GM19238 (cell line): ENCODE measurements at regions not wholly inside any gene's neighbourhood (a gene's known extent, or its start where the extent isn't known, plus 50 kb on each side); places are given as distances from the start of the nearest gene placed in this dataset.

Experiments
- DNase-seq: peaks from one replicate; pipeline ENCODE4 v3.0.0; 2011; ENCODE audit warnings: low spot score; ENCODE audit not compliant: insufficient read length

DNA sequence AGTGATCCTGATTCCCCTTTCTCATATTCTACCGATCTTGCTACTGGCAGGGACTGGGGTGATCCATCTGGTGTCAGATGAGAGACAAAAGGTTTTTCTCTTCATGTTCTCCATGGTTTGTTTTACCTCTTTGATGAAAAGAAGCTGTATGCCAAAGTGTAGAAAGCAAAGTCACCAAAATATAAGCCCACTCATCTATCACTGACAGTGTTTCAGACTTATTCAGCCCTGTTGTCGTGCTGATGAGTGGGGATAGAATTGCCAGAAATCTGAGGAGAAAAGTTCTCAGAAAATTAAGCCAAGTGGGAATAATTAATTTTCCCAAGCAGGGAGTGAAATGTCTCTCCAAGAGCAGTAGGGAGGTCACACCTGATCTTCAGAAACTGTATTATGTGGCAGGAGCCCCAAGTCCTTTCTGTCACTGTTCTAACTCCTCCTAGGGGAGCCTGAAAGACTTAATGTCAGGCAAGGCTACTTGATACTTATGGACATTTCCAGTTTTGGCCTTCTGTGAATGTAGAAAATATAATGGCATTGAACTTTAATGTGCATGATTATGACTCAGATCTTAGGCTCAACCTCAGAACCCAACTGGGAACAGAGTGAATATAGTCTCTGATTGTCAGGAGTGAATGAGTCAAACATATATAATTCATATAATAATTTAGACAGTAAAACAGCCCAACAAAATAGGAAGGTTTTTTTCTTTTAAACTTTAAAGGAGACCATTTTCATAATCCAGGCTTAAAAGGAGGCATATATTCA lies 298.1 kb downstream of the ANKRD50 start:
- no peak for DNase-seq

DNA sequence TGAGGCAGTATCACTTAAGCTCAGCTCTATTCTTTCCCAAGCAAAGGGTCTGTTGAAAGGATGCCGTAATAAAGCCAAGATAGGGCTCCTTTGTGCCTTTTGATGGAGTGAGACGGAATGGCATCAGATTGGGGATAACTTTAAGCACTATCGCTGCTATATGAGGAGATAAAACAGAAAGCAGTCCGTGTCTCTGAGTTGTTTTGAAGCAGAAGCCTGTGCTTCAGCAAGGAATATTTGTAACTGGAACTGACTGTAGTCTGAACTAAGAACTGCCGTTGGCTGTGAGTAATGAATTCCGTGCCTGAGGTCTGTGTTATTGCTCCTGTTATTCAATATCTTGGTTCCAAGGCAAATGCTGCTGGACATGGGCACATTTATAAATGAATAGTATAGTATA lies 297.4 kb downstream of the ANKRD50 start:
- no peak for DNase-seq

DNA sequence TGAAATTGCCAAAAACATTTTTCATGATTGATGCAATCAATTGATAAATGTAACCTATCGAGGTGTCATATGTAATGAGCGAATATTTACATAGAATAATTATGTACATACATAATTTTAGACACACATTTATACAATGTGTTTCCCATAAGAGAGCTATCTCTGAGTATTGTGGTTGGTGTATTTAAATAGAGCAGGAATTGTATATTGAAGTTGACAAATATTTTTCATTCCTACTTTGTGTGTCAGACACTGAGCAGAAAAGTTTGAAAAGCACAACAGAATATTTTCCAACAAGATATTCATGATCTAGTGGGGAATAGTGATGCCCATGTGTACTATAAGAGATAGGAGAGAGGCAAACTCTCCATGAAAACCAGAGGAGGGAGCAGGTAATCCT lies 295.2 kb downstream of the ANKRD50 start:
- no peak for DNase-seq

DNA sequence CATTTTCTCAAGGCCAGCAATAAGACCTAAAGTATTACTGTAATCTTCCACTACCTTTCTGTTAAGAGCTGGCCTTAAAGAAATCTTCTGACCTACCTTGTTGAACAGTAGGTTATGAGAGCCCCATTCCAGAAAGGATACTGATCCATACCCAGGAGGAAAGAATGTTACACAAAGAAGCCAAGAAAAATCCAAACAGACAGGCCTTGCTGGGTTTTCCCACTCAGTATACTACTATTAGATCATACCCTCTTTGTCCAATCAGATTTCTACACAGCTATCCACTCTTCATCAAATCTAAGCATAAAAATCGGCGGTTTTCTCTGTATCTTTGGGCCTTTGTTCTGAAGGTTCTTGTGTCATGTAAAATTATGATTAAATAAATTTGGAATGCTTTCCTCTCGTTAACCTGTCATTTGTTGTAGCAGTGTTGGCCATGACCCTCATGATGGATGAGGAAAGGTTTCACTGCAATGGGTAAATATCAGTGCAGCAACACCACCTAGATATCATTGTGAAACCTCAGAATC lies 292.3 kb downstream of the ANKRD50 start:
- no peak for DNase-seq

DNA sequence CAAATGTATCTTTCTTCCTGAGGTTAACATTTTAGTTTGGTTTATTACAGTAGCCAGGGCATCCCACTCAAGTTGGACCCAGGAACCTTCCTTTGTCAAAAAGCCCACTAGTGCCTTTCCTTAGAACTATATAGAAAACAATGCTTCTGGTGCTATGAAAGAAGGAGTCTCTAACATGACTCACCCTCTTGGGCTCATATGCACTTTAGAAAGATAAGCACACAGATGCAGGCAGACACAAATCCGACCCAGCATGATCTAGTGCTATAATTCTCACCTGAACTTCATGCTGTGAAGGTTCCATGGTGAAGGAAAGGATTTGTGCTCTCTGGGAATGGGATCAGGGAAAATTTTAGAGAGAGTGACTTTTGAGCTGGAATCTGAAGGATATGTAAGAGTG lies 289.4 kb downstream of the ANKRD50 start:
- DNase-seq: no peak

DNA sequence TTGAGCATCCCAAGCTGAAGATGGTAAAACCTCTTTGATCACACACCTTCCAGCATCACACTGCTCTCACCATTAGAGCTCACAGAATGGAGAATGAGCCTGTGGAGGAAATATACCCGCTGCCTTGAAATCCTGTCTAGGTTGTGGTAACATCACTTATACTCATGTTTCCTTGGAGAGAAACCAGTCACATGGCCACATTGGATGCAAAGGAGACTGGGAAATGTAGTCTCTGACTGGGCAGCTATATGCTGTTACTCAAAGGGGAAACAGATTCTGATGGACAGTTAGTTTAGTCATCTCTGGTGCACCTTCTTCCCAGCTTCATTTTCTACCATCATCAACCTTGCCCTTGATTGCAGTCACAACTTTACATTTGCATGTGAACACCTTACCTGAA lies 286.3 kb downstream of the ANKRD50 start:
- no peak for DNase-seq

DNA sequence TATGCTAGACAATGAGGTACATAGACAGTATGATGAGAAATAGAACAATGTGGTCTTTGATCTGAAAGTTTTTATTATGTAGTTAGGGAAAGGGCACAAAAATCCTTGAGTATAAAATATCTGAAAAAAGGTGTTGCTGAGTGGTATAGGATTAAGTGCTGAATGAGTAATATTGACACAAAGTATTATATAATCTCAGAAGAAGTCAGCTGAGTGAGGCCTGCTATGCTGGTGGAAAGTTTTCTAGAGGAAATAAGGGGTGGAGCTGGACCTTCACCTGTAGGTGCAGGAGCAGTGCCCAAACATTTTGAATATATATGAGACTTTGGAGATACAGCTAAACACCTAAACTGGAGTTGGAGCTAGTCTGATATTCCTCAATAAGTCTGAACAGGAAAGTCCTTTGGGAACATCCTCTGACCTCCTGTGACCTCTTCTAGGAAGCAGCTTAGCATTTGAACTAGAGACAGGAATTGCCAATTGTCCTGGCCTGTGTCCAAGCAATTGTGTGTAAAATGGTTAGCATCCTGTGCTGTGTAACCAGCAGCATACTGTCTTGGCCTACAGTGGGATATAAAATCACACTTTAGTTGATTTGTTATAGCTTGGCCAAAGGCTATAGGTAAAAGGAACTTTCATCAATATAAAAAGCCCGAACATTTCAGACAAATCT lies 285.3 kb downstream of the ANKRD50 start:
- no peak for DNase-seq

DNA sequence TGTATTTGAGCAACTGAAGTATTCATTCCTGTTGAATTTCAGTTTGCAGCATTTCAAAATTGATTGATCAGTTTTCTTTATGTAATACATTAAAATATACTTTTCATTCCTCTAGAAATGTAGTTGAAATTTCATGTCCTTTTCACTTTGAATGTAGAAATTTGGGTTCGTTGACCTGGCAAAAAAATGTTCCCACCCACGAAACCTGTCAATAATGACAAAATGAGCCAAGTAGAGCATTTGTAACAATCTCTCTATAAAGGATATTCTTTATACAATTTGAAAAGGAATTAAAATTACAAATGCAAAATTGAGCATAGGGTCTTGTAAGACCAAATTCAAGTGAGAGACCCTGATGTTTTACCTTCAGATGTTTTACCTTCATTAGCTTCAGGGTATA lies 283.9 kb downstream of the ANKRD50 start:
- DNase-seq: no peak

DNA sequence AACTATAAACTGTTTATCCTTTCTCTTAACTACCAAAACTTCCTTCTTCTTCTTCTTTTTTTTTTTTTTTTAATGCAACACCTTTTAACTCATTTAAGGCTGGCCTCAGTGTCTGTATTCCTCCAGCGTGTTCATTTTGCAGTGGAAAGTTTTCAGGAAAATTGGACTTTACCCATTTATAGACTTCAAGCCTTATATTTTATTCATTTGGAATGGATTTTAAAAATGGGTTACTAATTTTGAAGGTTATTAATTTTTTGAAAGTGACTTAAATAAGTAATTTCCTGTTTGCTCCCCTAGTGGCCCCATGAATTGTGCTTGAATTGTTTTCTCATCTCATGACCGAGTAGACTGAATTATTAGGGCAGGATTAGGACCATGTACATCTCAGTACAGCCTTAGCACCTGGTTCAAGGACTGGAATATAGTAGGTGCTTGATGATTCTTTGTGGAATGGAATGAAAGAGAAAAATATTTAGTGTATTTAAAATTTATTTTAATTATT lies 282.7 kb downstream of the ANKRD50 start:
- no peak for DNase-seq

DNA sequence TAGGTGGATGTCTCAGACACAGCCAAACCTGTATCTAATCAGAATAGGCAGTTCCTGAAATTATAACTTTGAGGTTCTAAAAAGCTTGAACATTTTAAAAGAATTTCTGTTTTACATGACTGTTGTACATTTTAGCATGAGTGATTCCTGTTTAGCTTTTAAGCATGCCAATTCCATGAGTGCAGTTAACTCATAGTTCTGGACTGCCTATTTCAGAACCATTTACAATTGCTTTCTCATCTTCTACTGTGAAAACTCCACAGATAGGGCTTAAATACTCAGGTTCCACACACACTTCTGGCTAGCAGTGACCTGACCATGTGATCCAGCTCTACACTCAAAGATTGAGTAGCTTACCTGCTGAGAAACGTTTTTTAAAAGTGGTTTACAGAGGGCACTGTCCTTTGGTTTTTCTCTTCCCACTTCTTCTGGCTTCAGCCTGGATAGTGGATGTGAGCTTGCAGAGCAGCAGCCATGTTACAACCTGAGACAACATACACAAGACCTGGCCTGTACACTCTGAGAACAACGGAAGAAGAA lies 280.8 kb downstream of the ANKRD50 start:
- no peak for DNase-seq

DNA sequence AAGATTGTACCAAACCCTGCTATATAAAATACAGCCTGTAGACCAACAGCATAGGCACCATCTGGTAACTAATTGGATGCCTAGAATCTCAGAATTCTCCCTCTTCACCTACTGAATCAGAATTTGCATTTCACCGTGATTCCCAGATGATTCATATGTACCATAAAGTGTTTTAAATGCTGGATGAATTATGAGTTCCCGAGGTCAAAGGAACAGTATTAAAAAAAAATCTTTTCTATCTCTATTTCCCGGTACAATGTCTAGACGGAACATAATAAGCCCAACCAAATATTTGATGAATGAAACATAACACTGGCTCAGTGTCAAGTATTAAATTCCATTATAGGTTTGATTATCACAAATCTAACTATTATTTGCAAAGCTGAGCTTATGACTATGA lies 280.0 kb downstream of the ANKRD50 start:
- no peak for DNase-seq

DNA sequence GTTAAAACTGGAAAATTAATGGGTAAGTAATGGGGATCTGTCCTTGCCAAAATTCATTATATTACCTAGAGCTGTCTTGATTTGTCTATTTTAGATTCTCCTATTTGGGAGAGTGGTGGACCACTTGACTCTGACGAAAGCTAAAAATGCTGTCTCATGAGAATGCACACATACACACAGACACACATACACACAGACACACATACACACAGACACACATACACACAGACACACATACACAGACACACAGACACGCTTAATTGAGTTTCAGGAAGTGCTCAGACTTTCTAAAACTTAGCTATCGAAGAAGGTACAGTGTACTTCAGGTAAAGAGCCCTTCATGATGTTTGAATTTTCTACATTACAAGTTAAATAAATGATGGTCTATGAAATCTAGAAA lies 279.5 kb downstream of the ANKRD50 start:
- DNase-seq: no peak

DNA sequence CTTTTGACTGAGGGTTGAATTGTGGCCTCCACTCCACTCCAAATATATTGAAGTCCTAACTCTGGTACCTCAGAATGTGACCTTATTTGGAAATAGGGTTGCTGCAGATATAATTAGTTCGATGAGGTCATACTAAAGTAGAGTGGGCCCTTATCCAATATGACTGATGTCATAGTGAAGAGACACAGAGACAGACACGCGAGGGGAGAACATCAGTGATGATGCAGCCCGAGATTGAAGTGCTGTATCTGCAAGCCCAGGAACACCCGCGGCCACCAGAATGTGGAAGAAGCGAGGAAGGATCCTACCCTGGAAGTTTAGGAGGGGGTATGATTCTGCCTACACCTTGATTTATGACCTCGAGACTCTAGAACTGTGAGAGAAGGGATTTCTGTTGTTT lies 279.0 kb downstream of the ANKRD50 start:
- no peak for DNase-seq

DNA sequence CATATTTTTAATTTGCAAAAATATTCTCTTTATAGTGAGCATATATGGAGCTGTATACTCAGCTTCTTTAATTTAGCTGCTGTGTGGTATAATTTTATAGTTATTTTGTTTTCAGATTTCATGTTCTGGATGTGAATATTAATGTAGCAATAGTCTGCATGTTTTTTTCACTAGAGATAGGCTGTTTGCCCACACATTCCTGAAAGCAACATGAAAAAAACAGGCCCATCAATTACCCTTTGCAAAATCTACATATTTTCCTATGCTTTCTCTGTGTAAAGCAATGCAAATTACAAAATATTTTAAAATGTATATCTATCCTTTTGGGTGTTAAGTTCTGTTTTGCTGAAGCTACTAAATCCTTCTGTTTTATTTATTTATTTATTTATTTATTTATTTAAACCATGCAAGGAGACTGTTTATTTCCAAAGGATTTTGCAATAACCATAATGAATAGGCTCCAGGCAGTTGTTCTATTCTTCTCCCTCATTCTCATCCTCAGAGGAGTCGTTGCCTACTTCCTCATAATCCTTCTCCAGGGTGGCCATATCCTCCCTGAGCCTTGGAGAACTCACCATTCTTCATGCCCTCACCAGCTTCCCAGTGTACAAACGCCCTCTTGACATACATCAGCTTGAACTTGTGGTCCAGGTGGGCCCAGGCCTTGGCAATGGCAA lies 277.1 kb downstream of the ANKRD50 start:
- DNase-seq: no peak

DNA sequence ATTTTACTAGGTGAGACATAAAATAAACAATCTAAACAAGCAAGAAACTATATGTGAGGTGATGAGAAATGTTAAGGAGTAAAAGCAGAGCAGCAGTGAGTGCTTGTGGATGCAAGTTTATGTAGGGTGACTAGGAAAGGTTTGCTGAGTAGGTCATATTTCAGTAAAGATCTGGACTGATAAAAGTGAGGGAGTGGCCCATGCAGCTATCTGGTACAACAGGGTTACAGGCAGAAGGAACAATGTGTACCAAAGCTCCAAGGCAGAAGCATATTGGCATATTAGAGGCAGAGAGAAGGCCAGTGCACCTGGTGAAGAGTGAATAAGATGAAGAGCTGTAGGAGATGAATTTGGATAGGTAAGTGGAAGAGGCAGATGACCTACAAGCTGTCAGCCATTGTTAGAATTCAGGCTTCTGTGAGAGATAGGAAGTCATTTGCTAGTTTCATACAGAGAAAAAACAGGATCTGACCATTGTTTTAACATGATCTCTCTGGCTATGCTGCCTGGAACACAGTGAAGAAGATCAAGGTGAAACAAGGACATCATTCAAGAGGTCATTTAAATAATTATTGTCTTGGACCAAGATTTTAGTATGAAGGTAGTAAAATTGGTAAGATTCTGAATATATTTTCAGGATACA lies 274.6 kb downstream of the ANKRD50 start:
- DNase-seq: no peak

DNA sequence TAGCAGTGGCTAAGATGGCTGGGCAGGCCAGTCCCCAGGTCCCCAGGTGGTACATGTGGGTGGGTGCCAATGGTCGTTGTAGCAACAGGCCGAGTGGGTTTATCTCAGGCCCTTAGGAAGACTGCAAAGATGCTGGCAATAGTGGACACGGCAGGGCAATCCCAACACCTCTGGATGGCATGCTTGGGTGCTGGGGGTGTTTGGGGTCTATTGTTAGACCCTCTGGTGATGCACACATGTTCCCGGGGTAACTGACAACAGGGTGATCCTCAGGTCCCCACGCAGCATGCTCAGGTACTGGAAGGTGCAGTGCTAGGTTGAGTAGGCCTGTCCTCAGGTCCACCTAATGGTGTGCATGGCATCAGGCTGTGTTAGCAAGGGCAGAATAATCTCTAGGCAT lies 267.5 kb downstream of the ANKRD50 start:
- DNase-seq: no peak

DNA sequence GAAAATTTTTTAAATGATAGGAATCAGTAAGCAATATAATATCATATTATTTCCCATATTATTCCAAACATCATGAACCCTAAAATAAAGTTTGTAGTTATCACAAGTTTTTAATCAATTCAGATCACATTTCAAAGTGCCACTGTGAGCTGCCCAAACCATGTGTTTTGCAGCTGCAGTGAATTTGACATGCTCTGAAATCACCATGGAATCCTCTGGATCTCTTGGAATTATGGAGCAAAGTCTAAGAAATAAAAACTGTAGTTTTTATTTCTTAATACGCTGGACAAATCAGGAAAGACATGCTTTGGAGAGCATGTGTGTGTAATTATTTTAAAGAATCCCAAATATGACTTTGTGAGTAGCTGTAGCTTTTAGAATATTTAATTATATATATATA lies 262.7 kb downstream of the ANKRD50 start:
- DNase-seq: no peak

DNA sequence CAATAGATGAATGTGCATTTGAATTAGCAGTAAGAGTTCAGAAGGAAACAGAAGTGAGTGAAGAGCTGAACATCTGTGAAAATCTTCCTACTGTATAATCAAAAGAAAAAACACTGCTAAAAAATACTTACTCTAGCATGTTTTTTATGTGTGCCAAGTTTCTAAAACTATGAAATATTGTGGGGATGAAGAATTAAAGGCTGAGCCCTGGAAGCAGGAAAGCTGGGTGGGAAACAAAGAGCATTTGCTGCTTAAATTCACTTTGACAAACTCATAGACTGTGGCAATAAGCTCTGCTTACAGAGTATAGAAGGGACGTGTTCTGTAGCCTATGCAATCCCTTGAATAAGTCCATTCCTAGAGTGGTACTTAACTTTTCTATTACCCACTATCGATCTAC lies 261.7 kb downstream of the ANKRD50 start:
- no peak for DNase-seq

DNA sequence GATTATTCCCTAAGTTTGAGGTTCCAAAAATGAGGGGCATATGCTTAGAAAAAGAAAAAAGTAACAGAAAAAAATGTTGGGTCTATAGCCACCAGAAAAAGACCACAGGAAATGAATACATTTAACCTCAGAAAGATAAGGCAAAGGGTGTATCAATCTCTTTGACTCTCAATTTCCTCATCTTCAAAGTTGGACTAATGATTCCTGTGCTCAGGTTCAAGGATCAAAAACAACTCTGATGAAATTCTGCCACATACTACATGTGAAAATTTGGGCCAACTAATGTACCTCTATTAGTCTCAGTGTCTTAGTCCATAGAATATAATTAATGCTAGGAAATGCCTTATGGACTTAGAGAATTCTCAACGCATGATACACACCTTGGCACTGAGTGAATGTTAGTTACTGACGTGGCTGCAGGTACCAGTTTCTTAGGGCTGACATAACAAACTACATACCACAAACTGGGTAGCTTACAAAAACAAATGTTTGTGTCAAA lies 257.7 kb downstream of the ANKRD50 start:
- no peak for DNase-seq

DNA sequence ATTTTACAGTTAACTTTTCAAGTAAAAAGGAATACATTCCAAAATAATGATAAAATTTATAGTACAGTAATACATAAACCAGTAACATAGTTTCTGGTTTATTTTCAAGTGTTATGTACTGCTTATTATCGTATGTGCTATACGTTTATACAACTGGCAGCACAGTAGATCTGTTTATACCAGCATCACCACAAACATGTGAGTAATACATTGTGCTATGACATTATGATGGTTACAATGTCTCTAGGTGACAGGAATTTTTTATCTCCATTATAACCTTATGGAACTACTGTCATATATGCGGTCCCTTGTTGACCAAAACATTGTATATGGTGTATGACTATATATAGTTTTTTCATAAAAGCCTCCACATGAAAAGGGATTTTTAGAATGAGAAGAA lies 256.9 kb downstream of the ANKRD50 start:
- DNase-seq: no peak
